OCI-LY1 (cell line): ENCODE measurements at regions not wholly inside any gene's neighbourhood (a gene's known extent, or its start where the extent isn't known, plus 50 kb on each side); places are given as distances from the start of the nearest gene placed in this dataset.

Experiments used
- H2AFZ ChIP-seq: fragments of 200-600 bp; sonication (generic), shearing (Covaris generic); 2 replicates; pipeline ENCODE4 v1.6.0; 2014; ENCODE audit warnings: antibody characterized with exemption, mild to moderate bottlenecking, low read length
- H3F3A ChIP-seq: fragments of 200-600 bp; sonication (generic), shearing (Covaris generic); 2 replicates; pipeline ENCODE4 v1.6.0; 2014; ENCODE audit warnings: mild to moderate bottlenecking, antibody characterized with exemption, low read length, moderate library complexity; ENCODE audit not compliant: insufficient read depth
- H3K27ac ChIP-seq: fragments of 200-600 bp; sonication (generic); 2 replicates; pipeline ENCODE4 v1.5.1; 2014; ENCODE audit warnings: low read length, mixed run types, mild to moderate bottlenecking, low read depth; ENCODE audit not compliant: poor library complexity, severe bottlenecking
- H3K27me3 ChIP-seq: fragments of 200-600 bp; sonication (generic); 2 replicates; pipeline ENCODE4 v1.6.0; 2014; ENCODE audit warnings: antibody characterized with exemption, mild to moderate bottlenecking, low read length, moderate library complexity; ENCODE audit not compliant: insufficient read depth
- H3K36me3 ChIP-seq: fragments of 200-600 bp; sonication (generic); 2 replicates; pipeline ENCODE4 v1.6.1; 2014; ENCODE audit warnings: mild to moderate bottlenecking, antibody characterized with exemption, low read length, moderate library complexity, mixed read lengths; ENCODE audit not compliant: insufficient read depth
- H3K4me1 ChIP-seq: fragments of 200-600 bp; sonication (generic); 2 replicates; pipeline ENCODE4 v1.5.1; 2014; ENCODE audit warnings: mild to moderate bottlenecking, low read length, moderate library complexity; ENCODE audit not compliant: insufficient read depth, severe bottlenecking
- H3K4me2 ChIP-seq: fragments of 200-600 bp; sonication (generic), shearing (Covaris generic); 2 replicates; pipeline ENCODE4 v1.6.1; 2014; ENCODE audit warnings: low read length
- H3K4me3 ChIP-seq: fragments of 200-600 bp; sonication (generic); 2 replicates; pipeline ENCODE4 v1.5.1; 2014; ENCODE audit warnings: low read length, low read depth, mild to moderate bottlenecking, mixed read lengths; ENCODE audit not compliant: poor library complexity, severe bottlenecking
- H3K79me2 ChIP-seq: fragments of 200-600 bp; shearing (Covaris generic); 2 replicates; pipeline ENCODE4 v1.6.1; 2016; ENCODE audit warnings: mixed run types, low read length, mixed read lengths; ENCODE audit not compliant: insufficient read depth
- H3K9ac ChIP-seq: fragments of 200-600 bp; sonication (generic), shearing (Covaris generic); 2 replicates; pipeline ENCODE4 v1.6.1; 2014; ENCODE audit warnings: mild to moderate bottlenecking, low read length, mixed read lengths
- H3K9me2 ChIP-seq: fragments of 200-600 bp; sonication (generic), shearing (Covaris generic); 2 replicates; pipeline ENCODE4 v1.6.1; 2014; ENCODE audit warnings: low read depth, mild to moderate bottlenecking, low read length, mixed read lengths
- H3K9me3 ChIP-seq: fragments of 200-600 bp; shearing (Covaris generic); 2 replicates; pipeline ENCODE4 v1.6.1; 2014; ENCODE audit warnings: low read length, mixed read lengths
- H4K20me1 ChIP-seq: fragments of 200-600 bp; sonication (generic), shearing (Covaris generic); 2 replicates; pipeline ENCODE4 v1.6.0; 2016; ENCODE audit warnings: mild to moderate bottlenecking, low read length; ENCODE audit not compliant: insufficient read depth
- EZH2 ChIP-seq: fragments of 200-600 bp; sonication (generic), shearing (Covaris generic); IDR thresholded peaks from 2 replicates; pipeline ENCODE4 v1.8.0; 2017; ENCODE audit warnings: borderline replicate concordance, mixed run types, mild to moderate bottlenecking, antibody characterized with exemption, low read length, moderate library complexity, mixed read lengths
- TF ChIP-seq, protein P1 (sequence below): fragments of 200-600 bp; sonication (generic), shearing (Covaris generic); IDR thresholded peaks from 2 replicates; pipeline ENCODE4 v1.5.1; 2017; ENCODE audit warnings: mild to moderate bottlenecking, antibody characterized with exemption, low read length, moderate library complexity, mixed read lengths

DNA sequence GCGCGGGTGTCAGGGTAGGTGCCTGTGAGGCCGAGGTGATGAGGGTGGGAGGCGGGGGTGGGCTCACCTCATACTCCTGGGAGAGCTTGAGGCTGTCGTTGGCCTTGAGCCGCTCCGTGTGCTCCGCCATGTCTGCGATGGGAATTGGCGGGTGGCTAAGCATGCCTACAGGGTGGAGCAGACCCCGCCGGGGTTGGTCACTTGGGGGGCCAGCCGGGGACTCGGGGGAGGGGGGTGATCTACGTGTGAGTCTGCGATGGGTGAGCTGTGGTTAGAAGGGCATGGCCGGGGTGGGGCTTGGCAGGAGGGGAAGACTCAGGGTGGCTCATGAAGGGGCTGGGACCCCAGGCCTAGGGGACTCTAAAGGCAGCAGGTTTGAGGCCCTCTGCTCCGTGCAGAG lies 125.2 kb downstream of the PTPRS start:
- H3K9me2 ChIP-seq = no peaks in the 10 kb centered on the region
- H3K4me1 ChIP-seq = no peaks in the 10 kb centered on the region
- no peak overlapping the region for H3K9ac ChIP-seq
- no peaks in the 10 kb centered on the region for H3F3A ChIP-seq
- no peak overlapping the region for H3K27ac ChIP-seq
- H4K20me1 ChIP-seq = no peaks in the 10 kb centered on the region
- H2AFZ ChIP-seq = no peak overlapping the region
- H3K27me3 ChIP-seq = peaks cover 6% of the 10 kb centered on the region; the same call in 1 of the 2 replicates
- no peaks in the 10 kb centered on the region for H3K9me3 ChIP-seq
- no peaks in the 10 kb centered on the region for H3K79me2 ChIP-seq
- no peak overlapping the region for H3K4me3 ChIP-seq
- no peak overlapping the region for H3K4me2 ChIP-seq
- H3K36me3 ChIP-seq = no peaks in the 10 kb centered on the region
- TF ChIP-seq, protein P1, sequence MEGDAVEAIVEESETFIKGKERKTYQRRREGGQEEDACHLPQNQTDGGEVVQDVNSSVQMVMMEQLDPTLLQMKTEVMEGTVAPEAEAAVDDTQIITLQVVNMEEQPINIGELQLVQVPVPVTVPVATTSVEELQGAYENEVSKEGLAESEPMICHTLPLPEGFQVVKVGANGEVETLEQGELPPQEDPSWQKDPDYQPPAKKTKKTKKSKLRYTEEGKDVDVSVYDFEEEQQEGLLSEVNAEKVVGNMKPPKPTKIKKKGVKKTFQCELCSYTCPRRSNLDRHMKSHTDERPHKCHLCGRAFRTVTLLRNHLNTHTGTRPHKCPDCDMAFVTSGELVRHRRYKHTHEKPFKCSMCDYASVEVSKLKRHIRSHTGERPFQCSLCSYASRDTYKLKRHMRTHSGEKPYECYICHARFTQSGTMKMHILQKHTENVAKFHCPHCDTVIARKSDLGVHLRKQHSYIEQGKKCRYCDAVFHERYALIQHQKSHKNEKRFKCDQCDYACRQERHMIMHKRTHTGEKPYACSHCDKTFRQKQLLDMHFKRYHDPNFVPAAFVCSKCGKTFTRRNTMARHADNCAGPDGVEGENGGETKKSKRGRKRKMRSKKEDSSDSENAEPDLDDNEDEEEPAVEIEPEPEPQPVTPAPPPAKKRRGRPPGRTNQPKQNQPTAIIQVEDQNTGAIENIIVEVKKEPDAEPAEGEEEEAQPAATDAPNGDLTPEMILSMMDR = no peak
- no peak for TF ChIP-seq EZH2

DNA sequence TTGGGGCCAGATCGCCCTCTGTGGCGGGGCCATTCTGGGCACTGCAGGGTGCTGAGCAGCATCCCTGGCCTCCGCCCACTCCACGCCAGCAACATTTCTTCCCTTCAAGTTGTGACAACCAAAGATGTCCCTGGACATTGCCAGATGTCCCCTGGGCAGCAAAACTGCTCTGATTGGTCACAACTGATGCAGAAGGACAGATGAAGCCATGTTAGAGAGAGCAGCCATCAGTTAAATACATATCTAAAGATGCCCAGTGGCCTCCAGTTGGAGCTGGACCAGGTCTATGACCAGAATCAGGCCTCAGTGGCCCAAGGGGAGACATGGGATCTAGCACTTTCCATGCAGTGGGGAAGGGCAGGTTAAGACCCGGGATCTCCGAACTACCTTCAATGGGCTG lies 125.7 kb downstream of the PTPRS start:
- Histone ChIP-seq H3K4me2 (no peak overlapping the region), H3K27ac (no peak overlapping the region), H3K36me3 (no peaks in the 10 kb centered on the region), H3K27me3 (peaks cover 4% of the 10 kb centered on the region; the same call in 1 of the 2 replicates), H3K9ac (no peak overlapping the region), H3K9me2 (no peaks in the 10 kb centered on the region), H3K4me3 (no peak overlapping the region), H3K9me3 (no peaks in the 10 kb centered on the region), H3K4me1 (no peaks in the 10 kb centered on the region), H2AFZ (no peak overlapping the region), H4K20me1 (no peaks in the 10 kb centered on the region), H3K79me2 (no peaks in the 10 kb centered on the region), H3F3A (no peaks in the 10 kb centered on the region)
- TF ChIP-seq, protein P1 = no peak
- TF ChIP-seq EZH2 = no peak

DNA sequence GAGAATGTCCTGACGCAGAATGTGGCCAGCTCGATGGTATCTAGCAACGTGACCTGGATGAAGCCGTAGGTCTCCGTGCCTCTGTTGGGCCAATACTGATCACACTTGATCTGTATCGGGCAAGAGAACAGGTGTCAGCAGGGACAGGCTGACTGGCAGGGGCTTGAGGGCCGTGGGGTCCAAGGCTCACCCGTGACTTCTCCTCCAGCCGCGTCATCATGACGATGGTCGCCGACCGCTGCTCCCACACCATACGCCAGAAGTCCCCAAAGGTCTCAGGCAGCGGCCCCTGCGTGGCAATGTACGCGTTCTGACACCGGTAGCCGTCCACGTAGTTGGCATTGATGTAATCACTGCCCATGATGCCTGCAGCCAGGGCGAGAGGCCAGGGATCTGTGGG lies 126.2 kb downstream of the PTPRS start:
- no peaks in the 10 kb centered on the region for H3F3A ChIP-seq
- H3K4me3 ChIP-seq = no peak overlapping the region
- no peaks in the 10 kb centered on the region for H4K20me1 ChIP-seq
- H3K9me2 ChIP-seq = no peaks in the 10 kb centered on the region
- no peak overlapping the region for H3K4me2 ChIP-seq
- H3K27ac ChIP-seq = no peak overlapping the region
- no peaks in the 10 kb centered on the region for H3K79me2 ChIP-seq
- H3K9ac ChIP-seq = no peak overlapping the region
- no peak overlapping the region for H2AFZ ChIP-seq
- no peaks in the 10 kb centered on the region for H3K9me3 ChIP-seq
- TF ChIP-seq, protein P1 = no peak
- no peak for TF ChIP-seq EZH2
- H3K36me3 ChIP-seq = no peaks in the 10 kb centered on the region
- peaks cover 4% of the 10 kb centered on the region; the same call in 1 of the 2 replicates for H3K27me3 ChIP-seq
- H3K4me1 ChIP-seq = no peaks in the 10 kb centered on the region
